Osteoblast (primary cell): ENCODE measurements at regions not wholly inside any gene's neighbourhood (a gene's known extent, or its start where the extent isn't known, plus 50 kb on each side); places are given as distances from the start of the nearest gene placed in this dataset.
"Not testable (repeated sequence)": the region's sequence is repeated elsewhere in the genome, so short reads cannot be mapped to it uniquely, and the experiment has no call there.

Source experiments
- DNase-seq: peaks from one replicate; pipeline ENCODE4 v3.0.0; 2011; ENCODE audit warnings: low spot score, mixed read lengths; ENCODE audit not compliant: insufficient read length; ENCODE audit errors: missing footprints
- H2AFZ ChIP-seq: 2 replicates; pipeline ENCODE4 v1.6.0; 2011; ENCODE audit warnings: mild to moderate bottlenecking, low read length
- H3K27ac ChIP-seq: 2 replicates; pipeline ENCODE4 v1.5.1; 2011; ENCODE audit warnings: mild to moderate bottlenecking, low read depth, low read length, moderate library complexity
- H3K27me3 ChIP-seq: 2 replicates; pipeline ENCODE4 v1.6.0; 2012; ENCODE audit warnings: mild to moderate bottlenecking, control low read depth, inconsistent platforms, low read length, moderate library complexity; ENCODE audit not compliant: insufficient read depth
- H3K36me3 ChIP-seq: 2 replicates; pipeline ENCODE4 v1.5.1; 2011; ENCODE audit warnings: mild to moderate bottlenecking, low read length, control low read depth, moderate library complexity; ENCODE audit not compliant: insufficient read depth
- H3K4me1 ChIP-seq: 2 replicates; pipeline ENCODE4 v1.5.1; 2011; ENCODE audit warnings: mild to moderate bottlenecking, low read length, control low read depth, moderate library complexity; ENCODE audit not compliant: insufficient read depth
- H3K4me2 ChIP-seq: 2 replicates; pipeline ENCODE4 v1.6.0; 2011; ENCODE audit warnings: mild to moderate bottlenecking, low read length; ENCODE audit not compliant: insufficient read depth
- H3K4me3 ChIP-seq: fragments of 200-600 bp; sonication (generic); 3 replicates; pipeline ENCODE4 v1.5.1; 2012; ENCODE audit warnings: mild to moderate bottlenecking, low read length, inconsistent platforms; ENCODE audit not compliant: insufficient read depth
- H3K79me2 ChIP-seq: 2 replicates; pipeline ENCODE4 v1.6.0; 2012; ENCODE audit warnings: mild to moderate bottlenecking, low read length, control low read depth, inconsistent platforms; ENCODE audit not compliant: insufficient read depth
- H3K9me3 ChIP-seq: 2 replicates; pipeline ENCODE4 v1.5.1; 2011; ENCODE audit warnings: low read depth, low read length, control low read depth
- H4K20me1 ChIP-seq: 2 replicates; pipeline ENCODE4 v1.6.0; 2012; ENCODE audit warnings: mild to moderate bottlenecking, low read length, control low read depth; ENCODE audit not compliant: insufficient read depth
- CTCF ChIP-seq: IDR thresholded peaks from 2 replicates; pipeline ENCODE4 v1.5.1; 2011; ENCODE audit warnings: mild to moderate bottlenecking, low read depth, low read length, moderate library complexity; ENCODE audit errors: extremely low read depth

GRCh38 chrX:30144971-30145731 is 70.2 kb upstream of the MAGEB2 start:
- no peak for DNase-seq
- H4K20me1 ChIP-seq, result no peaks in the 10 kb centered on the region
- H3K79me2 ChIP-seq, result no peaks in the 10 kb centered on the region
- no peaks in the 10 kb centered on the region for H3K4me1 ChIP-seq
- H3K27ac ChIP-seq, result no peak overlapping the region
- no peak for TF ChIP-seq CTCF
- no peaks in the 10 kb centered on the region for H3K27me3 ChIP-seq
- H3K36me3 ChIP-seq, result no peaks in the 10 kb centered on the region
- H3K9me3 ChIP-seq, result no peaks in the 10 kb centered on the region
- H2AFZ ChIP-seq, result no peak overlapping the region
- no peak overlapping the region for H3K4me2 ChIP-seq
- no peak overlapping the region for H3K4me3 ChIP-seq

GRCh38 chrX:30147996-30148643 is 67.2 kb upstream of the MAGEB2 start:
- H3K27ac ChIP-seq, result no peak overlapping the region
- H3K79me2 ChIP-seq, result no peaks in the 10 kb centered on the region
- H3K27me3 ChIP-seq, result no peaks in the 10 kb centered on the region
- H3K4me3 ChIP-seq, result no peak overlapping the region
- TF ChIP-seq CTCF, result no peak
- no peaks in the 10 kb centered on the region for H3K9me3 ChIP-seq
- no peaks in the 10 kb centered on the region for H3K36me3 ChIP-seq
- no peak overlapping the region for H3K4me2 ChIP-seq
- H2AFZ ChIP-seq, result no peak overlapping the region
- no peaks in the 10 kb centered on the region for H4K20me1 ChIP-seq
- H3K4me1 ChIP-seq, result no peaks in the 10 kb centered on the region
- DNase-seq, result no peak

GRCh38 chrX:30149206-30149605 is 66.2 kb upstream of the MAGEB2 start:
- H3K27me3 ChIP-seq, H4K20me1 ChIP-seq, H3K9me3 ChIP-seq, DNase-seq, H3K4me3 ChIP-seq, H3K79me2 ChIP-seq, H3K4me1 ChIP-seq, H2AFZ ChIP-seq, H3K36me3 ChIP-seq, H3K4me2 ChIP-seq, H3K27ac ChIP-seq: not testable (repeated sequence)

- H3K4me2 ChIP-seq, result no peak overlapping the region
- no peaks in the 10 kb centered on the region for H3K27me3 ChIP-seq
- H2AFZ ChIP-seq, result no peak overlapping the region
- no peaks in the 10 kb centered on the region for H3K4me1 ChIP-seq
- H3K79me2 ChIP-seq, result no peaks in the 10 kb centered on the region
- H3K36me3 ChIP-seq, result no peaks in the 10 kb centered on the region
- DNase-seq, result no peak
- no peak overlapping the region for H3K27ac ChIP-seq
- H3K4me3 ChIP-seq, result no peak overlapping the region
- TF ChIP-seq CTCF, result no peak
- H3K9me3 ChIP-seq, result no peaks in the 10 kb centered on the region
- no peaks in the 10 kb centered on the region for H4K20me1 ChIP-seq
These were observed 65.0 kb upstream of the MAGEB2 start for GRCh38 chrX:30150196-30150895.
